WTC11 (cell line): ENCODE measurements at regions not wholly inside any gene's neighbourhood (a gene's known extent, or its start where the extent isn't known, plus 50 kb on each side); places are given as distances from the start of the nearest gene placed in this dataset.

Experiments
- IRF2 ChIP-seq: sonication (generic); formaldehyde crosslinking; IDR thresholded peaks from 2 replicates; pipeline ENCODE4 v1.8.0; 2022; ENCODE audit warnings: low read depth, missing genetic modification reagents, borderline replicate concordance
- MYBL2 ChIP-seq: sonication (generic); formaldehyde crosslinking; IDR thresholded peaks from 2 replicates; pipeline ENCODE4 v1.8.1; 2023; ENCODE audit warnings: mild to moderate bottlenecking, moderate library complexity, missing genetic modification reagents
- NR3C1 ChIP-seq: sonication (generic); formaldehyde crosslinking; conservative IDR thresholded peaks from 2 replicates; pipeline ENCODE4 v1.8.1; 2023; ENCODE audit warnings: low read depth, mild to moderate bottlenecking, missing genetic modification reagents
- TF ChIP-seq, protein P1 (sequence below): fragments of 200-600 bp; IDR thresholded peaks from 2 replicates; pipeline ENCODE4 v1.8.0; 2022; ENCODE audit warnings: antibody characterized with exemption
- TF ChIP-seq, protein P2 (sequence below): sonication (generic); formaldehyde crosslinking; IDR thresholded peaks from 2 replicates; pipeline ENCODE4 v1.8.1; 2022; ENCODE audit warnings: low read depth, missing genetic modification reagents, borderline replicate concordance

DNA sequence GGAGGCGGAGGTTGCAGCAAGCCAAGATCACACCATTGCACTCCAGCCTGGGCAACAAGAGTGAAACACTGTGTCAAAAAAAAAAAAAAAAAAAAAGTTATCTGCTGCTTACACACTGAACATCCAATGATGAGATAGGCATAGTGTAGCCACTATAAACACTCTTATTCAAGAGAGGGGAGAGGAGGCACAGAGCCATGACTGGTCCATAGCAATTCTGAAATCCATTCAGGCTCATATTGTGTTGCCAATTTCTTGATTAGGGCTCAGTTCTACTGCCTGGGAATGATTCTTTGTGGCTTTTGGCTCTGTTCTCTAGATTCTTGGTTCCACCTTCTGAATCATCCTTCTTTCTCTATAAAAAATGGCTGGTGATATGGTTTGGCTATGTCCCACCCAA lies 136.1 kb downstream of the ZFP36L2 start:
- TF ChIP-seq NR3C1 (CRISPR knock-in tag) (no peak), MYBL2 (no peak), IRF2 (CRISPR knock-in tag) (no peak)
- TF ChIP-seq, protein P1, sequence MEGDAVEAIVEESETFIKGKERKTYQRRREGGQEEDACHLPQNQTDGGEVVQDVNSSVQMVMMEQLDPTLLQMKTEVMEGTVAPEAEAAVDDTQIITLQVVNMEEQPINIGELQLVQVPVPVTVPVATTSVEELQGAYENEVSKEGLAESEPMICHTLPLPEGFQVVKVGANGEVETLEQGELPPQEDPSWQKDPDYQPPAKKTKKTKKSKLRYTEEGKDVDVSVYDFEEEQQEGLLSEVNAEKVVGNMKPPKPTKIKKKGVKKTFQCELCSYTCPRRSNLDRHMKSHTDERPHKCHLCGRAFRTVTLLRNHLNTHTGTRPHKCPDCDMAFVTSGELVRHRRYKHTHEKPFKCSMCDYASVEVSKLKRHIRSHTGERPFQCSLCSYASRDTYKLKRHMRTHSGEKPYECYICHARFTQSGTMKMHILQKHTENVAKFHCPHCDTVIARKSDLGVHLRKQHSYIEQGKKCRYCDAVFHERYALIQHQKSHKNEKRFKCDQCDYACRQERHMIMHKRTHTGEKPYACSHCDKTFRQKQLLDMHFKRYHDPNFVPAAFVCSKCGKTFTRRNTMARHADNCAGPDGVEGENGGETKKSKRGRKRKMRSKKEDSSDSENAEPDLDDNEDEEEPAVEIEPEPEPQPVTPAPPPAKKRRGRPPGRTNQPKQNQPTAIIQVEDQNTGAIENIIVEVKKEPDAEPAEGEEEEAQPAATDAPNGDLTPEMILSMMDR, result no peak
- TF ChIP-seq, protein P2, sequence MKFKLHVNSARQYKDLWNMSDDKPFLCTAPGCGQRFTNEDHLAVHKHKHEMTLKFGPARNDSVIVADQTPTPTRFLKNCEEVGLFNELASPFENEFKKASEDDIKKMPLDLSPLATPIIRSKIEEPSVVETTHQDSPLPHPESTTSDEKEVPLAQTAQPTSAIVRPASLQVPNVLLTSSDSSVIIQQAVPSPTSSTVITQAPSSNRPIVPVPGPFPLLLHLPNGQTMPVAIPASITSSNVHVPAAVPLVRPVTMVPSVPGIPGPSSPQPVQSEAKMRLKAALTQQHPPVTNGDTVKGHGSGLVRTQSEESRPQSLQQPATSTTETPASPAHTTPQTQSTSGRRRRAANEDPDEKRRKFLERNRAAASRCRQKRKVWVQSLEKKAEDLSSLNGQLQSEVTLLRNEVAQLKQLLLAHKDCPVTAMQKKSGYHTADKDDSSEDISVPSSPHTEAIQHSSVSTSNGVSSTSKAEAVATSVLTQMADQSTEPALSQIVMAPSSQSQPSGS (CRISPR knock-in tag), result no peak
